ENCODE measurements at regions not wholly inside any gene's neighbourhood (a gene's known extent, or its start where the extent isn't known, plus 50 kb on each side); places are given as distances from the start of the nearest gene placed in this dataset.
A peak's percentile ranks its signal among the peaks of the same experiment; 100 is the strongest.
"Not testable (repeated sequence)": the region's sequence is repeated elsewhere in the genome, so short reads cannot be mapped to it uniquely, and the experiment has no call there.

DNA sequence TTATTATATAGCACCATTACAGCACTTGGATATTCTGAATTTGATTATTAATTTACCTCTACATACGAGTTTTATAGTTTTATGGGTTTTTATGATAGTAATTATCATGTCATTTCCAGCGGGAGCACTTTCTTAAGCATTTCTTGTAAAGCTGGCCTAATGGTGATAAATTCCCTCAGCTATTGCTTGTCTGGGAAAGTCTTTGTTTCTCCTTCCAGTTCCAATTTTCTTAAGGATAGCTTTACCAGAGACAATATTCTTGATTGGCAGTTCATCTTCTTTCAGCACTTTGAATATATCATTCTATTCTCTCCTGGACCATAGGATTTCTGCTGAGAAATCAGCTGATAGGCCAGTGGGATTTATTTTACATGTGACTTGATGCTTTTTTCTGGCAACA, 505.4 kb downstream of the TMEM232 start:
- DNase-seq: no peak

- DNase-seq: no peak
Measured at GRCh38 chr5:110224050-110224449, 502.4 kb downstream of the TMEM232 start.

GRCh38 chr5:110225949-110226348, 500.5 kb downstream of the TMEM232 start:
- DNase-seq: no peak

DNA sequence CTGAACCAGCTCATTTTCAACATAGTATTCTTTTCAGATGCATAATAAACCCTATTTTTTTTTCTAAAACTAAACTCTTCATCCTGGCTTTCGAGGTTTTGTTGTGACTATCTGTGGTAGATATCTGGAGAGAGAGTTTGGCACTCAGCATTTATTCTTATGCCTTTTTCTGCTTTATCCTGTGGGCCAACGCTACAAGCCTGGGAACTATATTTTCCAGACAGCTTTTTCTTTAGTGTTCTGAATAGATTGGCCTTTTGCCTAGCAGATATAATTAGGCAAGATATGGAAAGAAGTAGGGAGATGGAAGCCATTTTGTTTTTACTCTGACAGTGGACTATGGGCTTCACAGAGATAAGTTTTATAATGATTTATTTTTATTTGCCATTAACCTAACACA, 486.7 kb downstream of the TMEM232 start:
- DNase-seq: no peak

DNA sequence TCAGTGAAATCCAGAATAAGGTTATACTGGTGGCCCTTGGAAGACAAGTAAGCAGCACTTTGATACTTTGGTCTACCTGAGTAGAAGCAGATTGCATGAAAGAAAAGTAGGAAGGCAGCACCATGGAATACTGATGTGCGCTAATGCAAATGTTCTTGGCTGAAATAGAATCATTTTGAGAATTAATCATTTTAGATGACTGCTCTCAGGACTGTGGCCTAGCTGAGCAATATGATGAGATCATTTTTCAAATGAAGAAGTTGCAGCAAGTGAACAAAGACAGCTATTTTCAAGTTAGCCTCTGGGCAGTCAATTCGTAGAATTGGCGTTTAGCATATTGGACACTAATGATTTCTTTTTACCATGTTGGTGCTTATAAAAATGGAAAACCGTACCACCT, 483.5 kb downstream of the TMEM232 start:
- DNase-seq: no peak

GRCh38 chr5:110248921-110249320, 477.6 kb downstream of the TMEM232 start:
- DNase-seq: no peak

GRCh38 chr5:110250355-110250754, 476.1 kb downstream of the TMEM232 start:
- no peak for DNase-seq

DNA sequence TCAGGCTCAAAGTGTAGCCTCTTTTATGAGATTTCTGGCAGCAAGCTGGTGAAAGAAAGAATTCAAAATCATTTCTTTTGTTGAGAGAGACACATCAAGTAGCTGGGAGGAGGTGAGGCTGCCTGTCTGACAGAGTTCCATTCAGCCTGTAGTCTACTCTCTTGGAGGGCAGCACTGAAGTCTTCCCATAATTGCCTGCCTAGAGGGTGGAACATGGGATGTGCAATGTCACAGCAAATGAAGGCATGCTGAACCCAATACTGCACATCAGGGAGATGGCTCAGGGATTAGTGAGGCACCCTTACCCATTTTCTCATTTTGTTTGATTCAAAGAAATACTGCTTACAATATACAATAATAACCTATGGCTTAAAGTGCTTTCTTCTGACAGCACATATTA, 475.7 kb downstream of the TMEM232 start:
- DNase-seq: no peak

GRCh38 chr5:110251366-110251765, 475.1 kb downstream of the TMEM232 start:
- no peak for DNase-seq

DNA sequence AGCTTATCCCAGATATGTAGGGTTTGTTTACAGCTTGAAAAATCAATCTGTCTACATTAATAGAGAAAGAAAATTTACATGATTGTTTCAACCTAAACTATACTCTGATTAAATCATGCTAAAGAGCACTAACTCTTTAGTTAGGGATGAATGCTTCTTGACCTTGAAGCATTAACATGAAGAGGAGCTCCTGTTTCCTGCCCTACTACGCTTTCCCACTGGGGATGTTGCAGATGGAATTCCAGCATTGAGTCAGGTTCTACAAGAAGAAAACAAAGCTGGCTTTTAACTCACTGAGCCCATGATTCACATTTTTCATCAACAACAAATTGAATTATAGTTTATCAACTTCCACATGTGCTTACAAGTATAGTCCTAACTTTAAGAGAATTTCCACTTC, 471.3 kb downstream of the TMEM232 start:
- DNase-seq: no peak

GRCh38 chr5:110256298-110256697, 470.2 kb downstream of the TMEM232 start:
- no peak for DNase-seq

DNA sequence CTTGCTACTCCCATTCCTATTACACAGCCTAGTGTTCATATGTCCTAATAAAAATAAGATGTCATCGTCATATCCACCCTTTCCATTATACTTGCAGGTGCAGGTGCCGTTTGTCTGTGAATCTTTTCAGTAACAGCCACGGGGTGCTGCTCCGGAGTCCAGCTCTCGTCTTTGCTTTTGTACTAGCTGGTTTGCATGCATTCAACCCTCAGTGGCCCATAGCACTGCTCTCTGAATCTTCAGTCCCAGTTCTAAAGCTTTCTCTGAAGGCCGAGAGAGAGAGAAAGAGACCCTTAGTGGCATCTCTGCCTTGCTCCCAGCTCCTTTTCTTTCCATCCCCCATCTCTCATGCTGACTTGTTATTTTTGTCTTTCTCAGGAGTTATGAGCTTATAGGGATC, 468.5 kb downstream of the TMEM232 start:
- no peak for DNase-seq

- peak in 4 of 56 donors; percentile 0 to 47 (median 2) for DNase-seq
Measured at GRCh38 chr5:110258460-110259216, 467.8 kb downstream of the TMEM232 start.

GRCh38 chr5:110262749-110263148, 463.7 kb downstream of the TMEM232 start:
- DNase-seq: no peak

DNA sequence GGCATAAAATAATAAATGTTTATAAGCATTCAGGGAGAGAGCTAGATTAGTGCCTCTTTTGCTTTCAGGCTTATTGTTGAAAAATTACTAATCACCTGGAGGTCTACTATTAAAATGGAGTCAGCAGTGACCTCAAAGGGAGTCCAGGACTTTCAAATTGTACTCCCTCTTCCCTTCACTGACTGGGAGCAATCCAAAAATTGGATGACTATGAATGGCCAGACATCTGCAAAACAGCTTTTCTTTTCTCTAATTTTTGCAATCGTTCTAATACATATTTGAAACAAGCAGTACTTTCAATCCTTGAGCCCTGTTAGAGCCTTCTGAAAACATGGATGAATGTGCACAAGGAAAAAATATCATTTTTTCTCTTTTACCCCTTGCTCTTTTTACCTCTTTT, 461.8 kb downstream of the TMEM232 start:
- DNase-seq: no peak

DNA sequence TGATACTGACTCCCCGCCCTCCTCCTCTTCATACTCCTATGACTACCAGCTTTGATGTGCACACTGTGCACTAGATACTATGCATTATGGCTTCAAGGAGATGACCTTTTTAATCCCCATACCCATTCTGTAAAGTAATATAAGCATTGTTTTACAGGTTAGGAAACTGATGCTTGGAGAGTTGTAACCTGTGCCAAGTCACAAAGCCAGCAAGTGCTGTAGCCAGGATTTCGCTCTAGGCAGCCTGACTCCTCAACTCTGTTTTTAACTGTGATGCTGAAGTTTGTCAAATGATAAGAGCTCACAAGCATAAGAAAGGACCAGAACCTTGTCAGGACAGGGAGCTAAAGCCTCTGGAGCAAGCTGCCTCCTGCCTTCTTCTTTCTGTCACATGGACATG, 461.3 kb downstream of the TMEM232 start:
- no peak for DNase-seq

GRCh38 chr5:110267714-110268113, 458.8 kb downstream of the TMEM232 start:
- DNase-seq: no peak

- DNase-seq: no peak
Measured at GRCh38 chr5:110268283-110268682, 458.2 kb downstream of the TMEM232 start.

- no peak for DNase-seq
Measured at GRCh38 chr5:110268985-110269384, 457.5 kb downstream of the TMEM232 start.

- DNase-seq: no peak
Measured at GRCh38 chr5:110269478-110270142, 456.9 kb downstream of the TMEM232 start.

DNA sequence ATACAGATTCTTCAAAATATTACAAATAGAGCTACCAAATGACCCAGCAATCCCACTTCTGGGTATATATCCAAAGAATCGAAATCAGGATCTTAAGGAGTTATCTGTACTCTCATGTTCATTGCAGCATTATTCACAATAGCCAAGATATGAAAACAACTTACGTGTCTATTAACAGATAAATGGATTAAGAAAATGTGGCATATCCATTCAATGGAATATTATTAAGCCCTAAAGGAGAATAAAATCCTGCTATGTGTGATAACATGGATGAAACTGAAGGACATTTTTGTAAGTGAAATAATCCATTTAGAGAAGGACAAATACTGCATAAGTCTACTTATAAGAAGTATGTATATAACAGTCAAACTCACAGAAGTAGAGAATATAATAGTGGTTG, 450.6 kb downstream of the TMEM232 start:
- no peak for DNase-seq

DNA sequence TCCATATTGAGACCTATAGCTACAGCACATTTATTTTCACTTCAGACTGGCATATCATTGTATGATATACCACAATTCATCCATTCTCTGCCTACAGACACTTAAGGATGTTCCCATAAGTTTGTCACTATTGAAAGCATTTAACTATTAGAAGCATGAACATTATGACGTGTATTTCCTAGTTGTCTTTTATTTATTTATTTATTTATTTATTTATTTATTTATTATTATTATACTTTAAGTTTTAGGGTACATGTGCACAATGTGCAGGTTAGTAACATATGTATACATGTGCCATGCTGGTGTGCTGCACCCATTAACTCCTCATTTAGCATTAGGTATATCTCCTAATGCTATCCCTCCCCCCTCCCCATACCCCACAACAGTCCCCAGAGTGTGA, 448.0 kb downstream of the TMEM232 start:
- DNase-seq: not testable (repeated sequence)

DNA sequence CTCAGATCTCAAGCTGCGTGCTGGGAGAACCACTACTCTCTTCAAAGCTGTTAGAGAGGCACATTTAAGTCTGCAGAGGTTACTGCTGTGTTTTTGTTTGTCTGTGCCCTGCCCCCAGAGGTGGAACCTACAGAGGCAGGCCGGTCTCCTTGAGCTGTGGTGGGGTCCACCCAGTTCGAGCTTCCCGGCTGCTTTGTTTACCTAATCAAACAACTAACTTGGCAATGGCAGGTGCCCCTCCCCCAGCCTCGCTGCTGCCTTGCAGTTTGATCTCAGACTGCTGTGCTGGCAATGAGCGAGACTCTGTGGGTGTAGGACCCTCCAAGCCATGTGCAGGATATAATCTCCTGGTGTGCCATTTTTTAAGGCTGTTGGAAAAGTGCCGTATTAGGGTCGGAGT, 442.4 kb downstream of the TMEM232 start:
- not testable (repeated sequence) for DNase-seq
